Stimulated activated naive CD4-positive, alpha-beta T cell (primary cell): ENCODE measurements at regions not wholly inside any gene's neighbourhood (a gene's known extent, or its start where the extent isn't known, plus 50 kb on each side); places are given as distances from the start of the nearest gene placed in this dataset.

Experiments used
- DNase-seq, 6 experiments: peaks; one replicate each; lab custom pipeline; 2025; lab: John Stamatoyannopoulos, UW

- DNase-seq, result no peak
Observed at GRCh38 chr1:221916176-221916575, 174.3 kb upstream of the DUSP10 start.

GRCh38 chr1:221915764-221916163, 173.9 kb upstream of the DUSP10 start:
- no peak for DNase-seq

GRCh38 chr1:221913351-221913892, 171.5 kb upstream of the DUSP10 start:
- DNase-seq, result no peak

- DNase-seq, result no peak
Observed at GRCh38 chr1:221912230-221912629, 170.3 kb upstream of the DUSP10 start.

GRCh38 chr1:221911714-221912113, 169.8 kb upstream of the DUSP10 start:
- no peak for DNase-seq

GRCh38 chr1:221910222-221910621, 168.3 kb upstream of the DUSP10 start:
- DNase-seq, result no peak

- no peak for DNase-seq
Observed at GRCh38 chr1:221908573-221908972, 166.7 kb upstream of the DUSP10 start.

GRCh38 chr1:221907166-221907932, 165.5 kb upstream of the DUSP10 start:
- no peak for DNase-seq

- DNase-seq, result no peak
Observed at GRCh38 chr1:221905802-221906201, 163.9 kb upstream of the DUSP10 start.

- DNase-seq, result no peak
Observed at GRCh38 chr1:221904319-221904718, 162.4 kb upstream of the DUSP10 start.

GRCh38 chr1:221903594-221903993, 161.7 kb upstream of the DUSP10 start:
- DNase-seq, result no peak

- DNase-seq, result no peak
Observed at GRCh38 chr1:221902961-221903360, 161.1 kb upstream of the DUSP10 start.

GRCh38 chr1:221900678-221901077, 158.8 kb upstream of the DUSP10 start:
- no peak for DNase-seq

- DNase-seq, result no peak
Observed at GRCh38 chr1:221897321-221897721, 155.4 kb upstream of the DUSP10 start.

- DNase-seq, result no peak
Observed at GRCh38 chr1:221892301-221892830, 150.5 kb upstream of the DUSP10 start.

- no peak for DNase-seq
Observed at GRCh38 chr1:221891708-221892107, 149.8 kb upstream of the DUSP10 start.

GRCh38 chr1:221888801-221889200, 146.9 kb upstream of the DUSP10 start:
- no peak for DNase-seq

GRCh38 chr1:221888218-221888617, 146.3 kb upstream of the DUSP10 start:
- DNase-seq, result no peak

GRCh38 chr1:221887758-221888157, 145.9 kb upstream of the DUSP10 start:
- no peak for DNase-seq

GRCh38 chr1:221887415-221887746, 145.5 kb upstream of the DUSP10 start:
- DNase-seq, result no peak

GRCh38 chr1:221886743-221887414, 145.0 kb upstream of the DUSP10 start:
- DNase-seq, result no peak

GRCh38 chr1:221886311-221886710, 144.4 kb upstream of the DUSP10 start:
- DNase-seq, result no peak

- DNase-seq, result no peak
Observed at GRCh38 chr1:221884821-221885220, 142.9 kb upstream of the DUSP10 start.
